HCT116 (cell line): ENCODE measurements at regions not wholly inside any gene's neighbourhood (a gene's known extent, or its start where the extent isn't known, plus 50 kb on each side); places are given as distances from the start of the nearest gene placed in this dataset.

ENCODE experiments used
- CEBPB ChIP-seq: IDR thresholded peaks from 2 replicates; pipeline ENCODE4 v1.6.1; 2012; ENCODE audit warnings: low read depth
- CTCF ChIP-seq, 3 experiments: fragments of 200-600 bp in 1 of 3; sonication (generic) in 1 of 3; IDR thresholded peaks in 2 of 3; conservative IDR thresholded peaks in 1 of 3; 2 replicates each; pipeline ENCODE4 v1.5.1; 2012 to 2017; ENCODE audit warnings: low read depth in 2 of 3, low read length in 2 of 3, antibody characterized with exemption in 1 of 3, borderline replicate concordance in 1 of 3, control low read depth in 1 of 3, mild to moderate bottlenecking in 1 of 3, mixed read lengths in 1 of 3, mixed run types in 1 of 3, moderate library complexity in 1 of 3; ENCODE audit not compliant: insufficient read depth in 1 of 3
- EZH2 ChIP-seq: fragments of 200-600 bp; sonication (generic); IDR thresholded peaks from 2 replicates; pipeline ENCODE4 v1.6.1; 2017; ENCODE audit warnings: antibody characterized with exemption, mixed run types

- no peak for TF ChIP-seq CEBPB
- TF ChIP-seq CTCF (IDR thresholded peaks at IDR 0.05 in 2 of 3, conservative IDR thresholded peaks at IDR 0.05 in 1 of 3; ENCODE audit: borderline replicate concordance in 1 of 3, insufficient read depth in 1 of 3, low read depth in 2 of 3, low read length in 2 of 3) = no peak
- no peak for TF ChIP-seq EZH2
These were observed 128.4 kb upstream of the TP63 start for GRCh38 chr3:189502676-189503257.
